ENCODE measurements at regions not wholly inside any gene's neighbourhood (a gene's known extent, or its start where the extent isn't known, plus 50 kb on each side); places are given as distances from the start of the nearest gene placed in this dataset.

DNA sequence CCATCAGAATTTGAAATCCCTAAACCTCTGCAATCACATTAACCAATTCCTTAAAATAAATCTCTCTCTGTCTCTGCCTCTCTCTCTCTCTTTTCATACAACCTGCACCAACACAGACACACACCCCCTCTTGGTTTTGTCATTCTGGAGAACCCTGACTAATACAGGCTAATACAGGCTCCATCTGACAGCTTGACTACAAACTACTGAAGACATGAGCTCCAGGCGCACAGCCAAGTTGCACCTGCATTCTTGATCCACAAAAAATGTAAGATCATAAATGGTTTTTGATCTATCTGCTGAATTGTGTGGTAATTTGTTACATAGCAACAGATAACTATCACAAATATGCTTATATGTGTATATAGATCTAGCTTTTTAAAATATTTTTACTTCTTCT is 2414.2 kb downstream of the PCDH7 start:
- no TSS peak for BruUV-seq (replicated peaks)
- ChIA-PET POLR2A (no interaction called here), CTCF (no interaction called here)
- Histone ChIP-seq H3K36me3 (ENCODE audit: control insufficient read depth, insufficient read depth, low read length) (no peaks in the 10 kb centered on the region), H3K9me3 (ENCODE audit: control insufficient read depth, insufficient read depth, low read depth, low read length) (no peaks in the 10 kb centered on the region), H3K27ac (ENCODE audit: low read length) (no peak overlapping the region), H3K27me3 (ENCODE audit: control insufficient read depth, insufficient read depth, low read length) (no peaks in the 10 kb centered on the region), H3K4me3 (ENCODE audit: low read depth in 2 of 2, low read length in 2 of 2) (no peak overlapping the region), H3K4me1 (ENCODE audit: control insufficient read depth, insufficient read depth, low read length) (no peaks in the 10 kb centered on the region)
- in situ Hi-C loops (cut with HindIII; ENCODE audit: low pct_unique_long_range_greater_than_20kb, low sequenced_read_pairs) = no loop called here
- TF ChIP-seq TCF7L2 (IDR thresholded peaks at IDR 0.05; ENCODE audit: low read depth, low read length) (no peak), SIN3A (IDR thresholded peaks at IDR 0.05; ENCODE audit: borderline replicate concordance, insufficient read depth, low read depth, low read length) (no peak), REST (IDR thresholded peaks at IDR 0.05; ENCODE audit: insufficient read depth in 1 of 2, low read depth in 2 of 2, low read length in 1 of 2) (no peak), CTCF (IDR thresholded peaks at IDR 0.05) (no peak), POLR2AphosphoS5 (IDR thresholded peaks at IDR 0.05; ENCODE audit: low read depth, low read length) (no peak)
- ATAC-seq (no peak), DNase-seq (ENCODE audit: low read depth, low spot score) (no peak)
- intact Hi-C loops (cut with micrococcal nuclease; ENCODE audit: unreplicated experiment) = no loop called here

- intact Hi-C loops (cut with micrococcal nuclease; ENCODE audit: unreplicated experiment) = no loop called here
- no peaks in the 10 kb centered on the region for H3K4me1 ChIP-seq (ENCODE audit: control insufficient read depth, insufficient read depth, low read length)
- DNase-seq (ENCODE audit: low read depth, low spot score) (no peak), ATAC-seq (no peak)
- H3K27ac ChIP-seq (ENCODE audit: low read length) = no peak overlapping the region
- H3K27me3 ChIP-seq (ENCODE audit: control insufficient read depth, insufficient read depth, low read length) = no peaks in the 10 kb centered on the region
- H3K9me3 ChIP-seq (ENCODE audit: control insufficient read depth, insufficient read depth, low read depth, low read length) = no peaks in the 10 kb centered on the region
- ChIA-PET CTCF (no interaction called here), POLR2A (no interaction called here)
- H3K36me3 ChIP-seq (ENCODE audit: control insufficient read depth, insufficient read depth, low read length) = no peaks in the 10 kb centered on the region
- no peak overlapping the region for H3K4me3 ChIP-seq (ENCODE audit: low read depth in 2 of 2, low read length in 2 of 2)
- in situ Hi-C loops (cut with HindIII; ENCODE audit: low pct_unique_long_range_greater_than_20kb, low sequenced_read_pairs) = no loop called here
- TF ChIP-seq CTCF (IDR thresholded peaks at IDR 0.05) = no peak
- no peak for TF ChIP-seq SIN3A (IDR thresholded peaks at IDR 0.05; ENCODE audit: borderline replicate concordance, insufficient read depth, low read depth, low read length)
- TF ChIP-seq POLR2AphosphoS5 (IDR thresholded peaks at IDR 0.05; ENCODE audit: low read depth, low read length) = no peak
- no peak for TF ChIP-seq TCF7L2 (IDR thresholded peaks at IDR 0.05; ENCODE audit: low read depth, low read length)
- no peak for TF ChIP-seq REST (IDR thresholded peaks at IDR 0.05; ENCODE audit: insufficient read depth in 1 of 2, low read depth in 2 of 2, low read length in 1 of 2)
- no TSS peak for BruUV-seq (replicated peaks)
Observed at GRCh38 chr4:33149658-33150524, 2429.7 kb downstream of the PCDH7 start.

All from Panc1 (cell line).